Neutrophil (primary cell): ENCODE measurements at regions not wholly inside any gene's neighbourhood (a gene's known extent, or its start where the extent isn't known, plus 50 kb on each side); places are given as distances from the start of the nearest gene placed in this dataset.

Experiments
- H3K27ac ChIP-seq: fragments of 200-600 bp; sonication (generic); 2 replicates; pipeline ENCODE4 v1.5.1; 2016; ENCODE audit warnings: mild to moderate bottlenecking, moderate library complexity
- H3K27me3 ChIP-seq: fragments of 200-600 bp; sonication (generic); 2 replicates; pipeline ENCODE4 v1.6.0; 2016; ENCODE audit warnings: mild to moderate bottlenecking
- H3K36me3 ChIP-seq: fragments of 200-600 bp; sonication (generic); 2 replicates; pipeline ENCODE4 v1.5.1; 2017
- H3K4me1 ChIP-seq, 2 experiments: fragments of 200-600 bp in 1 of 2; sonication (generic) in 1 of 2; 1 replicate in 1 of 2; 2 replicates in 1 of 2; pipeline versions ENCODE4 v1.5.1 to v1.6.1; 2013 to 2016; ENCODE audit warnings: low read depth in 1 of 2, low read length in 1 of 2, mild to moderate bottlenecking in 1 of 2, moderate library complexity in 1 of 2; ENCODE audit not compliant: control insufficient read depth in 1 of 2, insufficient read depth in 1 of 2
- H3K4me3 ChIP-seq, 2 experiments: fragments of 200-600 bp in 1 of 2; sonication (generic) in 1 of 2; 1 replicate in 1 of 2; 2 replicates in 1 of 2; pipeline ENCODE4 v1.5.1; 2013 to 2016; ENCODE audit warnings: low read depth in 1 of 2, low read length in 1 of 2, mild to moderate bottlenecking in 1 of 2, moderate library complexity in 1 of 2
- H3K9me3 ChIP-seq: fragments of 200-600 bp; sonication (generic); 2 replicates; pipeline ENCODE4 v1.5.1; 2016
- CTCF ChIP-seq: fragments of 200-600 bp; sonication (generic); IDR thresholded peaks from 2 replicates; pipeline ENCODE4 v1.5.1; 2016; ENCODE audit warnings: antibody characterized with exemption

GRCh38 chr12:69042557-69042956 lies 109.6 kb upstream of the CPM start:
- H3K27ac ChIP-seq = no peak overlapping the region
- no peaks in the 10 kb centered on the region for H3K36me3 ChIP-seq
- H3K4me3 ChIP-seq = no peak overlapping the region
- no peak for TF ChIP-seq CTCF
- no peaks in the 10 kb centered on the region for H3K9me3 ChIP-seq
- no peaks in the 10 kb centered on the region for H3K27me3 ChIP-seq
- peaks cover 6% of the 10 kb centered on the region in 2 experiments for H3K4me1 ChIP-seq

GRCh38 chr12:69042970-69043369 lies 110.0 kb upstream of the CPM start:
- no peak for TF ChIP-seq CTCF
- H3K4me1 ChIP-seq = peaks cover 6% of the 10 kb centered on the region in 2 experiments
- no peak overlapping the region for H3K27ac ChIP-seq
- H3K27me3 ChIP-seq = no peaks in the 10 kb centered on the region
- H3K4me3 ChIP-seq = no peak overlapping the region
- no peaks in the 10 kb centered on the region for H3K36me3 ChIP-seq
- H3K9me3 ChIP-seq = no peaks in the 10 kb centered on the region

GRCh38 chr12:69044887-69045286 lies 111.9 kb upstream of the CPM start:
- no peak overlapping the region for H3K27ac ChIP-seq
- TF ChIP-seq CTCF = no peak
- H3K4me3 ChIP-seq = no peak overlapping the region
- no peaks in the 10 kb centered on the region for H3K9me3 ChIP-seq
- H3K36me3 ChIP-seq = no peaks in the 10 kb centered on the region
- H3K4me1 ChIP-seq = peaks cover 2 to 3% of the 10 kb centered on the region in 2 experiments
- no peaks in the 10 kb centered on the region for H3K27me3 ChIP-seq

DNA sequence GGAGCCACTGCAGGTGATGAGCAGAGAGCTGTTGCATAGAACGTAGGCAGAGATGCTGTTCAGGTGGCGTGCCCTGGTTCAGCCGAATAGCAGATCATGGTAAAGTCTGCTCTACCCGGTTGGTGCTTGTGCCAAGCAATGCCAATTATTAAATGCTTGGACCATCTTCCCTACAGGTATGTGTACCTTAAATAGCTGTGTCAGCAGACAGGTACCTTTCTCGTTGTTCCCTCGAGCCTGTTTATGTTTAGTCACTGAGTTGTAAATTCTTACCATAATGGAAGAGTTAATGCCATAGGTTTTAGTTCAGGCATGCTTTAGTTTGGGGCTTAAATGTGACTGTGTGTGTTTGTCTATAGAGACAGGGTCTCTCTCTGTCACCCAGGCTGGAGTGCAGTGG lies 112.5 kb upstream of the CPM start:
- Histone ChIP-seq H3K9me3 (no peaks in the 10 kb centered on the region), H3K4me1 (no peaks in the 10 kb centered on the region), H3K27me3 (no peaks in the 10 kb centered on the region), H3K27ac (no peak overlapping the region), H3K36me3 (no peaks in the 10 kb centered on the region), H3K4me3 (no peak overlapping the region)
- TF ChIP-seq CTCF = no peak

GRCh38 chr12:69046363-69046762 lies 113.4 kb upstream of the CPM start:
- Histone ChIP-seq H3K4me1 (no peaks in the 10 kb centered on the region), H3K27me3 (no peaks in the 10 kb centered on the region), H3K27ac (no peak overlapping the region), H3K36me3 (no peaks in the 10 kb centered on the region), H3K9me3 (no peaks in the 10 kb centered on the region), H3K4me3 (no peak overlapping the region)
- no peak for TF ChIP-seq CTCF

GRCh38 chr12:69046920-69047319 lies 113.9 kb upstream of the CPM start:
- Histone ChIP-seq H3K4me1 (no peaks in the 10 kb centered on the region), H3K27ac (no peak overlapping the region), H3K4me3 (no peak overlapping the region), H3K27me3 (no peaks in the 10 kb centered on the region), H3K36me3 (no peaks in the 10 kb centered on the region), H3K9me3 (no peaks in the 10 kb centered on the region)
- TF ChIP-seq CTCF = no peak
